A673 (cell line): ENCODE measurements at regions not wholly inside any gene's neighbourhood (a gene's known extent, or its start where the extent isn't known, plus 50 kb on each side); places are given as distances from the start of the nearest gene placed in this dataset.

Source experiments
- BruUV-seq: library from RNA; stranded (reverse); fragments of 400-500 nt; replicated peaks from 2 replicates; lab custom pipeline; 2021; lab: Mats Ljungman, UMichigan
- CTCF ChIA-PET: fragments of 300-600 bp; sonication (Branson Sonifier 250); formaldehyde crosslinking; loops from one replicate; lab custom pipeline; 2022; ENCODE audit warnings: antibody characterized with exemption; lab: Charles Lee
- POLR2A ChIA-PET: fragments of 300-600 bp; sonication (Branson Sonifier 250); formaldehyde crosslinking; loops from one replicate; lab custom pipeline; 2022; ENCODE audit warnings: antibody characterized with exemption; ENCODE audit not compliant: low non-redundant PET; lab: Charles Lee
- DNase-seq: peaks from one replicate; pipeline ENCODE4 v3.0.0-alpha.2; 2015; ENCODE audit warnings: low spot score
- H3K27ac ChIP-seq: fragments of 200-600 bp; sonication (generic); 2 replicates; pipeline ENCODE4 v1.5.1; 2016; ENCODE audit warnings: mixed run types, low read depth, mild to moderate bottlenecking, mixed read lengths, antibody characterized with exemption, low read length; ENCODE audit not compliant: poor library complexity, severe bottlenecking
- H3K27me3 ChIP-seq: fragments of 200-600 bp; sonication (generic); replicated peaks from 2 replicates; pipeline ENCODE4 v1.6.1; 2017; ENCODE audit warnings: mixed run types, low read depth, mild to moderate bottlenecking, mixed read lengths, antibody characterized with exemption, low read length; ENCODE audit not compliant: insufficient read depth, poor library complexity
- H3K36me3 ChIP-seq: fragments of 200-600 bp; sonication (generic); 2 replicates; pipeline ENCODE4 v1.6.1; 2016; ENCODE audit warnings: mixed run types, mild to moderate bottlenecking, mixed read lengths, antibody characterized with exemption, low read length; ENCODE audit not compliant: insufficient read depth, poor library complexity, severe bottlenecking
- H3K4me1 ChIP-seq: fragments of 200-600 bp; sonication (generic); 2 replicates; pipeline ENCODE4 v1.6.1; 2017; ENCODE audit warnings: mixed run types, mild to moderate bottlenecking, mixed read lengths, antibody characterized with exemption, low read length; ENCODE audit not compliant: insufficient read depth, poor library complexity, severe bottlenecking
- H3K4me3 ChIP-seq: fragments of 200-600 bp; sonication (generic); 2 replicates; pipeline ENCODE4 v1.5.1; 2016; ENCODE audit warnings: low read depth, mixed run types, mild to moderate bottlenecking, mixed read lengths, low read length; ENCODE audit not compliant: poor library complexity, severe bottlenecking
- H3K9me3 ChIP-seq: fragments of 200-600 bp; sonication (generic); 2 replicates; pipeline ENCODE4 v1.6.1; 2016; ENCODE audit warnings: mixed run types, low read depth, mild to moderate bottlenecking, mixed read lengths, antibody characterized with exemption, low read length; ENCODE audit not compliant: poor library complexity, severe bottlenecking
- CTCF ChIP-seq: fragments of 300-800, 200-600 bp; sonication (generic); conservative IDR thresholded peaks from 2 replicates; pipeline ENCODE4 v1.5.1; 2017; ENCODE audit warnings: low read depth, mild to moderate bottlenecking, antibody characterized with exemption, low read length, moderate library complexity, mixed read lengths
- EZH2 ChIP-seq: fragments of 200-600 bp; sonication (generic); IDR thresholded peaks from 2 replicates; pipeline ENCODE4 v1.6.1; 2017; ENCODE audit warnings: borderline replicate concordance, low read depth, mild to moderate bottlenecking, mixed read lengths, antibody characterized with exemption, low read length; ENCODE audit not compliant: poor library complexity, severe bottlenecking
- intact Hi-C: fragments of 100-400 bp; cut with micrococcal nuclease; formaldehyde crosslinking; loops from one replicate; pipeline ENCODE4 v1.10.0; 2022; ENCODE audit not compliant: unreplicated experiment

GRCh38 chr2:224263571-224264043, 138.3 kb downstream of the FAM124B start:
- Histone ChIP-seq H3K27ac (no peak overlapping the region), H3K4me1 (peaks cover 30% of the 10 kb centered on the region), H3K9me3 (no peaks in the 10 kb centered on the region), H3K27me3 (no peaks in the 10 kb centered on the region), H3K4me3 (no peak overlapping the region), H3K36me3 (no peaks in the 10 kb centered on the region)
- no peak for DNase-seq
- intact Hi-C loops: no loop called here
- TF ChIP-seq CTCF (no peak), EZH2 (no peak)
- ChIA-PET CTCF (no interaction called here), POLR2A (no interaction called here)
- BruUV-seq: no TSS peak

GRCh38 chr2:224261326-224261725, 140.6 kb downstream of the FAM124B start:
- ChIA-PET POLR2A (no interaction called here), CTCF (no interaction called here)
- no TSS peak for BruUV-seq
- peaks cover 26% of the 10 kb centered on the region for H3K4me1 ChIP-seq
- H3K27ac ChIP-seq: no peak overlapping the region
- H3K4me3 ChIP-seq: no peak overlapping the region
- H3K36me3 ChIP-seq: no peaks in the 10 kb centered on the region
- TF ChIP-seq CTCF: no peak
- no peak for TF ChIP-seq EZH2
- no peaks in the 10 kb centered on the region for H3K27me3 ChIP-seq
- DNase-seq: no peak
- intact Hi-C loops: no loop called here
- no peaks in the 10 kb centered on the region for H3K9me3 ChIP-seq

GRCh38 chr2:224260372-224261020, 141.4 kb downstream of the FAM124B start:
- ChIA-PET POLR2A (no interaction called here), CTCF (no interaction called here)
- no TSS peak for BruUV-seq
- DNase-seq: peak; percentile 65
- intact Hi-C loops: no loop called here
- no peaks in the 10 kb centered on the region for H3K27me3 ChIP-seq
- peaks cover 26% of the 10 kb centered on the region for H3K4me1 ChIP-seq
- H3K27ac ChIP-seq: no peak overlapping the region
- H3K9me3 ChIP-seq: no peaks in the 10 kb centered on the region
- no peaks in the 10 kb centered on the region for H3K36me3 ChIP-seq
- TF ChIP-seq EZH2 (no peak), CTCF (no peak)
- no peak overlapping the region for H3K4me3 ChIP-seq
